Tibial nerve (tissue), 4 donors: ENCODE measurements at regions not wholly inside any gene's neighbourhood (a gene's known extent, or its start where the extent isn't known, plus 50 kb on each side); places are given as distances from the start of the nearest gene placed in this dataset.
"Not testable (repeated sequence)": the region's sequence is repeated elsewhere in the genome, so short reads cannot be mapped to it uniquely, and the experiment has no call there.

Experiments
- DNase-seq, 2 donors: peaks; one replicate each; pipeline ENCODE4 v3.0.0-alpha.2; 2019; ENCODE audit warnings: low spot score in 2 of 2
- H3K27ac ChIP-seq, 4 donors: fragments of 200-600 bp; sonication (generic) in 3 of 4; one replicate each; pipeline ENCODE4 v1.5.1; 2017 to 2019; ENCODE audit warnings: mild to moderate bottlenecking in 1 of 4
- H3K27me3 ChIP-seq, 2 donors: fragments of 200-600 bp; sonication (generic) in 1 of 2; one replicate each; pipeline versions ENCODE4 v1.5.1 to v1.6.0; 2017 to 2019
- H3K36me3 ChIP-seq, 3 donors: fragments of 200-600 bp; sonication (generic); one replicate each; pipeline ENCODE4 v1.5.1; 2018 to 2019
- H3K4me1 ChIP-seq, 4 donors: fragments of 200-600 bp; sonication (generic) in 3 of 4; one replicate each; pipeline ENCODE4 v1.5.1; 2017 to 2019
- H3K4me3 ChIP-seq, 4 donors: fragments of 200-600 bp; sonication (generic) in 3 of 4; one replicate each; pipeline ENCODE4 v1.5.1; 2017 to 2019; ENCODE audit warnings: mild to moderate bottlenecking in 1 of 4, moderate library complexity in 1 of 4
- H3K9me3 ChIP-seq, 4 donors: fragments of 200-600 bp; sonication (generic) in 3 of 4; one replicate each; pipeline ENCODE4 v1.5.1; 2017 to 2019
- CTCF ChIP-seq, 5 experiments: fragments of 200-600 bp in 3 of 5; fragments of 450-650 bp in 2 of 5; sonication (generic) in 3 of 5; IDR thresholded peaks; one replicate each; pipeline ENCODE4 v1.5.1; 2016 to 2019; ENCODE audit warnings: antibody characterized with exemption in 5 of 5, mild to moderate bottlenecking in 3 of 5, moderate library complexity in 2 of 5
- EP300 ChIP-seq, 2 donors: sonication (generic); formaldehyde crosslinking; IDR thresholded peaks; one replicate each; pipeline ENCODE4 v1.6.1; 2017; ENCODE audit warnings: antibody characterized with exemption in 2 of 2, mild to moderate bottlenecking in 1 of 2
- POLR2A ChIP-seq, 2 donors: fragments of 450-650 bp; IDR thresholded peaks; one replicate each; pipeline ENCODE4 v1.6.1; 2017; ENCODE audit warnings: antibody characterized with exemption in 2 of 2, mild to moderate bottlenecking in 2 of 2, moderate library complexity in 2 of 2
- WGBS, 2 donors: methylation state at CpG; one replicate each; pipeline ENCODE4 v1.1.5; 2018; 5-methylcytosine and 5-hydroxymethylcytosine counted together

- no peak for TF ChIP-seq POLR2A (IDR thresholded peaks at IDR 0.05)
- TF ChIP-seq CTCF (IDR thresholded peaks at IDR 0.05): no peak
- no peak for TF ChIP-seq EP300 (IDR thresholded peaks at IDR 0.05)
- no peak overlapping the region for H3K4me3 ChIP-seq
- H3K36me3 ChIP-seq: no peaks in the 10 kb centered on the region
- 62 to 63% methylated on average over 4 of the region's 4 CpGs for WGBS, 2 donors
- no peaks in the 10 kb centered on the region for H3K27me3 ChIP-seq
- DNase-seq: no peak
- no peaks in the 10 kb centered on the region for H3K4me1 ChIP-seq
- H3K9me3 ChIP-seq: no peaks in the 10 kb centered on the region
- H3K27ac ChIP-seq: no peak overlapping the region
Measured at GRCh38 chr10:83516788-83517187, 622.5 kb upstream of the GHITM start.

GRCh38 chr10:83517456-83517855 is 621.9 kb upstream of the GHITM start:
- Histone ChIP-seq H3K4me1 (no peaks in the 10 kb centered on the region), H3K4me3 (no peak overlapping the region), H3K27me3 (no peaks in the 10 kb centered on the region), H3K9me3 (no peaks in the 10 kb centered on the region), H3K36me3 (no peaks in the 10 kb centered on the region), H3K27ac (no peak overlapping the region)
- DNase-seq: no peak
- no peak for TF ChIP-seq POLR2A (IDR thresholded peaks at IDR 0.05)
- no peak for TF ChIP-seq EP300 (IDR thresholded peaks at IDR 0.05)
- WGBS, 2 donors: 90 to 91% methylated on average over 1 of the region's 1 CpG

GRCh38 chr10:83518779-83519178 is 620.5 kb upstream of the GHITM start:
- 66 to 77% methylated on average over 4 of the region's 4 CpGs for WGBS, 2 donors
- no peak for DNase-seq
- Histone ChIP-seq H3K27ac (no peak overlapping the region), H3K27me3 (no peaks in the 10 kb centered on the region), H3K4me1 (no peaks in the 10 kb centered on the region), H3K4me3 (no peak overlapping the region), H3K36me3 (no peaks in the 10 kb centered on the region), H3K9me3 (no peaks in the 10 kb centered on the region)
- no peak for TF ChIP-seq EP300 (IDR thresholded peaks at IDR 0.05)

GRCh38 chr10:83520386-83520785 is 618.9 kb upstream of the GHITM start:
- H3K4me1 ChIP-seq, H3K9me3 ChIP-seq, DNase-seq, H3K4me3 ChIP-seq, H3K27ac ChIP-seq, H3K27me3 ChIP-seq, H3K36me3 ChIP-seq: not testable (repeated sequence)
- WGBS, 2 donors: 84 to 85% methylated on average over 11 of the region's 11 CpGs

- Histone ChIP-seq H3K9me3 (peaks cover 0 to 12% (median 2%) of the 10 kb centered on the region in 4 donors), H3K27me3 (no peaks in the 10 kb centered on the region), H3K36me3 (no peaks in the 10 kb centered on the region), H3K4me1 (no peaks in the 10 kb centered on the region), H3K4me3 (no peak overlapping the region), H3K27ac (no peak overlapping the region)
- no peak for DNase-seq
- TF ChIP-seq CTCF (IDR thresholded peaks at IDR 0.05) (no peak), POLR2A (IDR thresholded peaks at IDR 0.05) (no peak), EP300 (IDR thresholded peaks at IDR 0.05) (no peak)
Measured at GRCh38 chr10:83522456-83522855, 616.9 kb upstream of the GHITM start.

GRCh38 chr10:83522881-83523386 is 616.4 kb upstream of the GHITM start:
- WGBS, 2 donors: 23 to 35% methylated on average over 3 of the region's 3 CpGs
- H3K27ac ChIP-seq: no peak overlapping the region
- H3K4me3 ChIP-seq: no peak overlapping the region
- no peaks in the 10 kb centered on the region for H3K4me1 ChIP-seq
- TF ChIP-seq POLR2A (IDR thresholded peaks at IDR 0.05): no peak
- TF ChIP-seq CTCF (IDR thresholded peaks at IDR 0.05): no peak
- TF ChIP-seq EP300 (IDR thresholded peaks at IDR 0.05): no peak
- no peaks in the 10 kb centered on the region for H3K27me3 ChIP-seq
- H3K9me3 ChIP-seq: peaks cover 0 to 14% (median 4%) of the 10 kb centered on the region in 4 donors
- DNase-seq: no peak
- H3K36me3 ChIP-seq: no peaks in the 10 kb centered on the region

GRCh38 chr10:83527934-83528333 is 611.4 kb upstream of the GHITM start:
- Histone ChIP-seq H3K9me3 (peaks cover 0 to 33% (median 10%) of the 10 kb centered on the region in 4 donors), H3K27me3 (no peaks in the 10 kb centered on the region), H3K36me3 (no peaks in the 10 kb centered on the region), H3K27ac (no peak overlapping the region), H3K4me1 (no peaks in the 10 kb centered on the region), H3K4me3 (no peak overlapping the region)
- DNase-seq: no peak
- TF ChIP-seq EP300 (IDR thresholded peaks at IDR 0.05) (no peak), POLR2A (IDR thresholded peaks at IDR 0.05) (no peak), CTCF (IDR thresholded peaks at IDR 0.05) (no peak)
